HEK293 (cell line): ENCODE measurements at regions not wholly inside any gene's neighbourhood (a gene's known extent, or its start where the extent isn't known, plus 50 kb on each side); places are given as distances from the start of the nearest gene placed in this dataset.

Experiments
- CTCF ChIA-PET: fragments of 350-600 bp; formaldehyde crosslinking; extraction: SDS; loops from one replicate; lab custom pipeline; 2021; ENCODE audit warnings: antibody characterized with exemption; lab: Yijun Ruan, JAX
- POLR2A ChIA-PET: fragments of 300-600 bp; formaldehyde crosslinking; extraction: SDS; loops from one replicate; lab custom pipeline; 2020; ENCODE audit warnings: antibody characterized with exemption, inconsistent platforms; lab: Yijun Ruan, JAX
- H3K27ac ChIP-seq: fragments of 200-500 bp; sonication (Bioruptor generic); 2 replicates; pipeline ENCODE4 v1.5.1; 2014; ENCODE audit warnings: low read depth, low read length, control low read depth, inconsistent platforms; ENCODE audit errors: extremely low read depth
- H3K36me3 ChIP-seq, 2 experiments: fragments of 200-500 bp in 1 of 2; sonication (Bioruptor generic) in 1 of 2; 1 replicate in 1 of 2; 2 replicates in 1 of 2; pipeline ENCODE4 v1.5.1; 2014 to 2017; ENCODE audit warnings: inconsistent platforms in 2 of 2, low read length in 2 of 2; ENCODE audit not compliant: control insufficient read depth in 2 of 2, insufficient read depth in 1 of 2
- H3K4me1 ChIP-seq: fragments of 200-500 bp; sonication (Bioruptor generic); 2 replicates; pipeline ENCODE4 v1.5.1; 2014; ENCODE audit warnings: mild to moderate bottlenecking, low read length, inconsistent platforms; ENCODE audit not compliant: control insufficient read depth, insufficient read depth
- H3K4me3 ChIP-seq: 2 replicates; pipeline ENCODE4 v1.5.1; 2011; ENCODE audit warnings: low read depth, mild to moderate bottlenecking, control low read depth, low read length, moderate library complexity
- H3K9me3 ChIP-seq: fragments of 200-500 bp; sonication (Bioruptor generic); 2 replicates; pipeline ENCODE4 v1.5.1; 2014; ENCODE audit warnings: low read depth, low read length, inconsistent platforms; ENCODE audit not compliant: control insufficient read depth, insufficient read depth
- ATF2 ChIP-seq: fragments of 450-650 bp; formaldehyde crosslinking; IDR thresholded peaks from 2 replicates; pipeline ENCODE4 v1.5.1; 2016; ENCODE audit warnings: missing biosample characterization, missing genetic modification characterization, low read depth
- BCL11A ChIP-seq: fragments of 450-650 bp; formaldehyde crosslinking; IDR thresholded peaks from 2 replicates; pipeline ENCODE4 v1.5.1; 2016; ENCODE audit warnings: low read depth, missing biosample characterization, missing genetic modification characterization
- BCL11B ChIP-seq: fragments of 450-650 bp; formaldehyde crosslinking; IDR thresholded peaks from 2 replicates; pipeline ENCODE4 v1.5.1; 2016; ENCODE audit warnings: low read depth, missing biosample characterization, missing genetic modification characterization
- ELK4 ChIP-seq: IDR thresholded peaks from 2 replicates; pipeline ENCODE4 v1.6.1; 2011; ENCODE audit warnings: mild to moderate bottlenecking, low read depth, low read length, borderline replicate concordance
- GLIS1 ChIP-seq: fragments of 450-650 bp; formaldehyde crosslinking; IDR thresholded peaks from 2 replicates; pipeline ENCODE4 v1.5.1; 2016; ENCODE audit warnings: missing biosample characterization, missing genetic modification characterization
- HOXC10 ChIP-seq: sonication (generic); formaldehyde crosslinking; IDR thresholded peaks from 2 replicates; pipeline ENCODE4 v1.8.1; 2023; ENCODE audit warnings: mild to moderate bottlenecking, missing genetic modification reagents
- INSM2 ChIP-seq: fragments of 450-650 bp; formaldehyde crosslinking; IDR thresholded peaks from 2 replicates; pipeline ENCODE4 v1.5.1; 2016; ENCODE audit warnings: missing biosample characterization, missing genetic modification characterization
- MZF1 ChIP-seq: fragments of 450-650 bp; formaldehyde crosslinking; IDR thresholded peaks from 2 replicates; pipeline ENCODE4 v1.5.1; 2017; ENCODE audit warnings: missing biosample characterization, missing genetic modification characterization, borderline replicate concordance
- SP2 ChIP-seq: fragments of 450-650 bp; formaldehyde crosslinking; IDR thresholded peaks from 2 replicates; pipeline ENCODE4 v1.5.1; 2016; ENCODE audit warnings: missing biosample characterization, missing genetic modification characterization
- YY1 ChIP-seq: fragments of 450-650 bp; formaldehyde crosslinking; IDR thresholded peaks from 2 replicates; pipeline ENCODE4 v1.5.1; 2018; ENCODE audit warnings: missing biosample characterization, missing genetic modification characterization
- ZBTB17 ChIP-seq: fragments of 450-650 bp; formaldehyde crosslinking; IDR thresholded peaks from 2 replicates; pipeline ENCODE4 v1.5.1; 2016; ENCODE audit warnings: missing biosample characterization, missing genetic modification characterization
- ZBTB48 ChIP-seq: fragments of 450-650 bp; formaldehyde crosslinking; IDR thresholded peaks from 2 replicates; pipeline ENCODE4 v1.5.1; 2016; ENCODE audit warnings: missing biosample characterization, missing genetic modification characterization
- ZNF133 ChIP-seq: fragments of 450-650 bp; formaldehyde crosslinking; IDR thresholded peaks from 2 replicates; pipeline ENCODE4 v1.5.1; 2016; ENCODE audit warnings: missing biosample characterization, missing genetic modification characterization
- ZNF140 ChIP-seq: fragments of 450-650 bp; formaldehyde crosslinking; IDR thresholded peaks from 2 replicates; pipeline ENCODE4 v1.5.1; 2016; ENCODE audit warnings: missing biosample characterization, missing genetic modification characterization
- ZNF223 ChIP-seq: fragments of 450-650 bp; formaldehyde crosslinking; IDR thresholded peaks from 2 replicates; pipeline ENCODE4 v1.5.1; 2016; ENCODE audit warnings: missing biosample characterization, missing genetic modification characterization
- ZNF280C ChIP-seq: fragments of 450-650 bp; formaldehyde crosslinking; IDR thresholded peaks from 2 replicates; pipeline ENCODE4 v1.5.1; 2016; ENCODE audit warnings: missing biosample characterization, missing genetic modification characterization
- ZNF391 ChIP-seq: fragments of 450-650 bp; formaldehyde crosslinking; IDR thresholded peaks from 2 replicates; pipeline ENCODE4 v1.5.1; 2016; ENCODE audit warnings: low read depth, missing biosample characterization, missing genetic modification characterization, borderline replicate concordance
- ZNF501 ChIP-seq: fragments of 450-650 bp; formaldehyde crosslinking; IDR thresholded peaks from 2 replicates; pipeline ENCODE4 v1.5.1; 2016; ENCODE audit warnings: missing biosample characterization, missing genetic modification characterization
- ZNF521 ChIP-seq: fragments of 450-650 bp; formaldehyde crosslinking; IDR thresholded peaks from 2 replicates; pipeline ENCODE4 v1.5.1; 2017; ENCODE audit warnings: missing biosample characterization, mild to moderate bottlenecking, missing genetic modification characterization
- ZNF707 ChIP-seq: fragments of 450-650 bp; formaldehyde crosslinking; IDR thresholded peaks from 2 replicates; pipeline ENCODE4 v1.5.1; 2016; ENCODE audit warnings: missing biosample characterization, missing genetic modification characterization
- TF ChIP-seq, protein P1 (sequence below): fragments of 450-650 bp; formaldehyde crosslinking; IDR thresholded peaks from 2 replicates; pipeline ENCODE4 v1.5.1; 2016; ENCODE audit warnings: missing biosample characterization, missing genetic modification characterization

DNA sequence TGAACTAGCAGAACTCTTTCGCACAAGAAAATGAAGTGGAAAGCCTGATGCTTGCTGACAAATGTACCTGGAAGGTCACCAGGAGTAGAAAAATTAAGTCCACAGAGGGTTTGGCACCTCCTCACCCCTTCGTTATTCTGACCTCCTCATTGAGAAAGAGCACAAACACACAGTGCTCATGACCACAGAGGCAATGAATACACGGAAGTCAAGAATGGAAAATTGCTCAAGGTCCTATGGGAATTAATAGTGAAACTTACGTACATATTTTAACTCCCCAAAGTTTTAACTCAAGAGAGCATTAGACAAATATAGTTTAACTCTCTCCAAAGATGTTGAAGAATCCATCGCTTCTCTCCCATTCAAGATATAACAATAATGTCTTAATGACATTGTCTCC is 83.6 kb upstream of the CAMK2D start:
- TF ChIP-seq ZNF140 = no peak
- TF ChIP-seq, protein P1, sequence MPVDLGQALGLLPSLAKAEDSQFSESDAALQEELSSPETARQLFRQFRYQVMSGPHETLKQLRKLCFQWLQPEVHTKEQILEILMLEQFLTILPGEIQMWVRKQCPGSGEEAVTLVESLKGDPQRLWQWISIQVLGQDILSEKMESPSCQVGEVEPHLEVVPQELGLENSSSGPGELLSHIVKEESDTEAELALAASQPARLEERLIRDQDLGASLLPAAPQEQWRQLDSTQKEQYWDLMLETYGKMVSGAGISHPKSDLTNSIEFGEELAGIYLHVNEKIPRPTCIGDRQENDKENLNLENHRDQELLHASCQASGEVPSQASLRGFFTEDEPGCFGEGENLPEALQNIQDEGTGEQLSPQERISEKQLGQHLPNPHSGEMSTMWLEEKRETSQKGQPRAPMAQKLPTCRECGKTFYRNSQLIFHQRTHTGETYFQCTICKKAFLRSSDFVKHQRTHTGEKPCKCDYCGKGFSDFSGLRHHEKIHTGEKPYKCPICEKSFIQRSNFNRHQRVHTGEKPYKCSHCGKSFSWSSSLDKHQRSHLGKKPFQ = no peak
- Histone ChIP-seq H3K27ac (no peak overlapping the region), H3K4me3 (no peak overlapping the region), H3K9me3 (no peaks in the 10 kb centered on the region), H3K36me3 (no peaks in the 10 kb centered on the region), H3K4me1 (no peaks in the 10 kb centered on the region)
- CTCF ChIA-PET = no interaction called here
- POLR2A ChIA-PET = no interaction called here

- no peaks in the 10 kb centered on the region for H3K9me3 ChIP-seq
- H3K4me1 ChIP-seq = no peaks in the 10 kb centered on the region
- H3K4me3 ChIP-seq = no peak overlapping the region
- TF ChIP-seq ZNF521 (tag by site-specific recombination) (no peak), ZBTB48 (tag by site-specific recombination) (no peak), BCL11A (no peak), INSM2 (tag by site-specific recombination) (no peak), ATF2 (no peak), ZNF223 (tag by site-specific recombination) (no peak), ZNF133 (tag by site-specific recombination) (no peak), ELK4 (no peak), ZBTB17 (tag by site-specific recombination) (no peak), HOXC10 (no peak), ZNF707 (tag by site-specific recombination) (no peak), ZNF391 (tag by site-specific recombination) (no peak), MZF1 (no peak), BCL11B (tag by site-specific recombination) (no peak)
- TF ChIP-seq, all 188 proteins: peak for 0
- H3K27ac ChIP-seq = no peak overlapping the region
- ChIA-PET POLR2A (no interaction called here), CTCF (no interaction called here)
- H3K36me3 ChIP-seq = no peaks in the 10 kb centered on the region
Measured at GRCh38 chr4:113844369-113844768, 82.8 kb upstream of the CAMK2D start.

DNA sequence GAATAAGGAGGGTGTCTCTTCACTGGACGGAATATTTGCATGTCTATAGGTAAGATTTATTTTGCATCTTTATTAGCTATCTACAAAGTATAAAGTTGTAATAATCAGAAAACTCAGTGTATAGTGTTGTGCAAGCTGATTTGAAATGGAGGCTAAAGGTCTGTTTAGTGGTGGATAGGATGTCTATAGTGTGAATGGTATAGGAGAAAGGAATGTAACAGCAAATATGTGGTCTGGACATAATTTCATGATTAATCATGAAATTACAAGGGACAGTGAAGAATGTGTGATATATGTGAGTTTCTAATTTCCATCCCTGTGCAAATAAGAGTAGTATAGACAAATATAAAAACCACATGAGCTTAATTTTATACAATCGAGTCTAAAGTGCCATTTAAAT is 79.3 kb upstream of the CAMK2D start:
- CTCF ChIA-PET = interaction anchor here (0.6 kb wide), 1 partner anchor 106 kb away, joined by 3 read pairs; no protein-coding TSS in a partner anchor
- Histone ChIP-seq H3K4me1 (no peaks in the 10 kb centered on the region), H3K27ac (no peak overlapping the region)

More for the DNA sequence above, 79.3 kb upstream of the CAMK2D start:
- no peak for TF ChIP-seq SP2 (tag by site-specific recombination)
- no peak for TF ChIP-seq ZNF133 (tag by site-specific recombination)
- TF ChIP-seq YY1 (tag by site-specific recombination) = no peak
- TF ChIP-seq GLIS1 (tag by site-specific recombination) = no peak
- TF ChIP-seq ZNF501 (tag by site-specific recombination) = no peak
- TF ChIP-seq INSM2 (tag by site-specific recombination) = no peak
- no peak for TF ChIP-seq ZNF280C (tag by site-specific recombination)
- POLR2A ChIA-PET = no interaction called here
- Histone ChIP-seq H3K36me3 (no peaks in the 10 kb centered on the region), H3K4me3 (no peak overlapping the region), H3K9me3 (no peaks in the 10 kb centered on the region)
